ENCODE measurements at regions not wholly inside any gene's neighbourhood (a gene's known extent, or its start where the extent isn't known, plus 50 kb on each side); places are given as distances from the start of the nearest gene placed in this dataset.

DNA sequence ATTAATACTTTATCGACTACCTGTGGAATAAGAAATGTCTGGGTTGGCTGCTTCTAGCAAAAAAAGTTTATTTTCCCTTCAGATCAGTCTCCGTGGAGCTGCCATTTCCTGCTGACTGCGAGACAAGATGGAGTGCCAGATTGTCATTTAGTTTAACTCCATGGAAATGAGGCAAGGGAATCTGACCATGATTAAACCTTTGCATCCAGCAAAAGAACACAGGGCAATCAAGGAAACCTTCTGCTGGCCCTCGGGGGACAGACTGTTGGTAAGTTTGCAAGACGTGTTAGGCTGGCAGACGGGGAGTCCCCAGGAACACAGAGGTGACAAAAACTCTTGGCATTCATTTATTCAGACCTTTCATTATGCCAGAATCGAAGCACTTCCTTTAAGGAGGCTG is 52.2 kb upstream of the SPACA1 start:
- no peaks in the 10 kb centered on the region for H3K9me3 Mint-ChIP-seq
- no peak overlapping the region for H3K4me3 Mint-ChIP-seq
- TF ChIP-seq, protein P1, sequence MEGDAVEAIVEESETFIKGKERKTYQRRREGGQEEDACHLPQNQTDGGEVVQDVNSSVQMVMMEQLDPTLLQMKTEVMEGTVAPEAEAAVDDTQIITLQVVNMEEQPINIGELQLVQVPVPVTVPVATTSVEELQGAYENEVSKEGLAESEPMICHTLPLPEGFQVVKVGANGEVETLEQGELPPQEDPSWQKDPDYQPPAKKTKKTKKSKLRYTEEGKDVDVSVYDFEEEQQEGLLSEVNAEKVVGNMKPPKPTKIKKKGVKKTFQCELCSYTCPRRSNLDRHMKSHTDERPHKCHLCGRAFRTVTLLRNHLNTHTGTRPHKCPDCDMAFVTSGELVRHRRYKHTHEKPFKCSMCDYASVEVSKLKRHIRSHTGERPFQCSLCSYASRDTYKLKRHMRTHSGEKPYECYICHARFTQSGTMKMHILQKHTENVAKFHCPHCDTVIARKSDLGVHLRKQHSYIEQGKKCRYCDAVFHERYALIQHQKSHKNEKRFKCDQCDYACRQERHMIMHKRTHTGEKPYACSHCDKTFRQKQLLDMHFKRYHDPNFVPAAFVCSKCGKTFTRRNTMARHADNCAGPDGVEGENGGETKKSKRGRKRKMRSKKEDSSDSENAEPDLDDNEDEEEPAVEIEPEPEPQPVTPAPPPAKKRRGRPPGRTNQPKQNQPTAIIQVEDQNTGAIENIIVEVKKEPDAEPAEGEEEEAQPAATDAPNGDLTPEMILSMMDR (IDR thresholded peaks at IDR 0.05), result no peak
- no peak for ATAC-seq (ENCODE audit: low read depth)
- no peak overlapping the region for H3K27ac Mint-ChIP-seq
- H3K4me1 Mint-ChIP-seq, result no peaks in the 10 kb centered on the region
- no peaks in the 10 kb centered on the region for H3K36me3 Mint-ChIP-seq (ENCODE audit: low read depth)
- H3K27me3 Mint-ChIP-seq, result peaks cover 2% of the 10 kb centered on the region
- POLR2A ChIA-PET, result no interaction called here
- no peak for DNase-seq
- intact Hi-C loops (cut with micrococcal nuclease), result no loop called here
- CTCF ChIA-PET, result no interaction called here

DNA sequence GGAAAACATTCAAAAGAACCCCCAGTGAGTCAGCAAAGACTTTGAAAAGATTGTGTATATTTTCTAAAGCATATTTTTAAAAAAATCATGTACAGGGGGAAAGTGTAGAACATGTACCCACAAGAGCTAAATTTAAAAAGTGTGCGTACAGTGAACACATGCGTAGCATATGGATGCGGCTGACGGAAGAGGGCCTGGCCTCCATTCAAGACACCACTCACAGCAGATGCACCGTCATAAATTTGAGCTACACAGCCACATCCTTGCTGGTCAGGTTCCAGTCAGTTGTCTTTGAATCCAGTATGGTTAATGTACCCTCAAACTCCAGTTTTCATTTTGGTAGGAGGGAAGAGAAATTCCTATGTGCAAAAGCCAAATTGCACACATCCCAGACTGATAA is 54.3 kb upstream of the SPACA1 start:
- ChIA-PET CTCF (no interaction called here), POLR2A (no interaction called here)
- no peaks in the 10 kb centered on the region for H3K36me3 Mint-ChIP-seq (ENCODE audit: low read depth)
- intact Hi-C loops (cut with micrococcal nuclease), result no loop called here
- TF ChIP-seq, protein P1 (IDR thresholded peaks at IDR 0.05), result no peak
- DNase-seq (no peak), ATAC-seq (ENCODE audit: low read depth) (no peak)
- no peaks in the 10 kb centered on the region for H3K4me1 Mint-ChIP-seq
- no peak overlapping the region for H3K27ac Mint-ChIP-seq
- H3K4me3 Mint-ChIP-seq, result no peak overlapping the region
- no peaks in the 10 kb centered on the region for H3K27me3 Mint-ChIP-seq
- H3K9me3 Mint-ChIP-seq, result no peaks in the 10 kb centered on the region

DNA sequence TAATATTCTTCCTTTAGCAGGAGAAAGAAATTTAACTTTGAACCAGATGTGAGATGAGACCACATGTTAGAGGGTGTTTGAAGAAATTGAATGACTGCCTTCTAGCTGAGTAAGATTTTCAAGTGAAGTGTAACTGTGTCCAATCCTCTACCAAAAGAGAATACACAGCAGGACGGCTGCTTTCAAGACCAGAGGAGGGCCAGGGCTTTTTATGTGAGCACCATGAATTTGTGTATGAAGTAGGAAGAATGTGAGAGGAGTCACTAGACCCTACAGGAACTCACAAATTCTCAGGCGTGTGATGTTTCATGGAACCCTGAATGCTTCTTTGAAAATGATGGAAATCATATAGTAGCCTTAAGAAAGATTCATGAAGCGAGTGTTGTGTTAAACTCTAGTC is 56.8 kb upstream of the SPACA1 start:
- DNase-seq, result no peak
- no peak overlapping the region for H3K27ac Mint-ChIP-seq
- POLR2A ChIA-PET, result no interaction called here
- H3K4me3 Mint-ChIP-seq, result no peak overlapping the region
- CTCF ChIA-PET, result no interaction called here
- ATAC-seq (ENCODE audit: low read depth), result no peak
- H3K27me3 Mint-ChIP-seq, result no peaks in the 10 kb centered on the region
- no peaks in the 10 kb centered on the region for H3K36me3 Mint-ChIP-seq (ENCODE audit: low read depth)
- TF ChIP-seq, protein P1 (IDR thresholded peaks at IDR 0.05), result no peak
- intact Hi-C loops (cut with micrococcal nuclease), result no loop called here
- H3K9me3 Mint-ChIP-seq, result no peaks in the 10 kb centered on the region
- H3K4me1 Mint-ChIP-seq, result no peaks in the 10 kb centered on the region

DNA sequence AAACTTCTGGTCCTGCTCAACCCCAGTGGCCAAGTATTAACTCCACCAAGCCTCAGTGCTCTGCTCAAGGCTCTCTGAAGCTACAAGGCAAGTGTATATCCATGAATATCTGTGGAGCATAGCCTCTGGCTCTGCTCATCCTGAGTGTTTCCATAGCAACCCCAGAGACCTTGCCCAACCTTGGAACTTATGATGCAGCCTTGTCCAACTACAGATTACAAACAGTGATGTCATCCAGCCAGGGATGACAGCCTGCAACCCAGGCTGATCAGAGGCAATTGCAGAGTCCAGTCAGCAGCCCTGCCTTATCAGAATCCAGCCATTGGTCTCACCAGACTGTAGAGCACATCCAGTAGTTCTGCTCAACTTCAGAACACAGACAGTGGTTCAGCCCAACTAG is 65.5 kb upstream of the SPACA1 start:
- Mint-ChIP-seq H3K27me3 (peaks cover 5% of the 10 kb centered on the region), H3K4me1 (no peaks in the 10 kb centered on the region), H3K9me3 (no peaks in the 10 kb centered on the region), H3K27ac (no peak overlapping the region), H3K36me3 (ENCODE audit: low read depth) (no peaks in the 10 kb centered on the region), H3K4me3 (no peak overlapping the region)
- ChIA-PET POLR2A (no interaction called here), CTCF (no interaction called here)
- no peak for ATAC-seq (ENCODE audit: low read depth)
- no peak for DNase-seq
- intact Hi-C loops (cut with micrococcal nuclease), result no loop called here
- TF ChIP-seq, protein P1 (IDR thresholded peaks at IDR 0.05), result no peak

DNA sequence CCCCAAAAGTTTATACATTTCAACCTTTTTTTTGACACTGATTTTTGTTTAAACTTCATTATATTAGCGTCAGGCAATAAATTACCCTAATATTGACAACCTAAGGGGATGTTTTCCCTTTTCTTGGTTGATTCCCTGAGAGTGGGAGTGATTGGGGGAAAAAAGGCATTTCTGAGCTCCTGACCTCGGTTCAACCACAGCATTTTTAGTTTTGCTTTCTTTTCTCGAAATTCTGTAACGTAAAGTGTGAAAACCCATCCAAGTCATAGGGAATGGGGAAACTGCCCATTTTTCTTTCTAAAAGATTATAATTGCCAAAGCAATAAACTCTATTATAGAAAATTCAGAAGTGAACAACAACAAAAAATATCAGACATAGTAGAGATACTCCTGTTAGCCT is 67.9 kb upstream of the SPACA1 start:
- no peaks in the 10 kb centered on the region for H3K4me1 Mint-ChIP-seq
- ATAC-seq (ENCODE audit: low read depth) (no peak), DNase-seq (no peak)
- POLR2A ChIA-PET, result no interaction called here
- CTCF ChIA-PET, result no interaction called here
- H3K4me3 Mint-ChIP-seq, result no peak overlapping the region
- no peaks in the 10 kb centered on the region for H3K36me3 Mint-ChIP-seq (ENCODE audit: low read depth)
- H3K27me3 Mint-ChIP-seq, result peaks cover 5% of the 10 kb centered on the region
- no peaks in the 10 kb centered on the region for H3K9me3 Mint-ChIP-seq
- TF ChIP-seq, protein P1 (IDR thresholded peaks at IDR 0.05), result no peak
- no peak overlapping the region for H3K27ac Mint-ChIP-seq
- intact Hi-C loops (cut with micrococcal nuclease), result no loop called here

All from activated B cell treated with CpG ODN at 0.5 μM for 24 hours (primary cell).